Natural killer cell (primary cell): ENCODE measurements at regions not wholly inside any gene's neighbourhood (a gene's known extent, or its start where the extent isn't known, plus 50 kb on each side); places are given as distances from the start of the nearest gene placed in this dataset.

Source experiments
- ATAC-seq, 3 donors: fragments of 150-1000 bp in 2 of 3; fragments of 200-7000 bp in 1 of 3; cut with Tn5 transposase; 1 replicate in 1 of 3; 2 replicates in 2 of 3; pipeline ENCODE4 v1.10.0; 2021; ENCODE audit warnings: mild to moderate bottlenecking in 2 of 3, moderate library complexity in 2 of 3
- DNase-seq, 2 donors: peaks; one replicate each; pipeline versions ENCODE4 v3.0.0 to v3.0.0-alpha.2; 2013 to 2021; ENCODE audit warnings: mixed read lengths in 1 of 2
- H3K27ac ChIP-seq: one replicate; pipeline ENCODE4 v1.5.1; 2013; ENCODE audit warnings: mild to moderate bottlenecking, low read length
- H3K27me3 ChIP-seq: one replicate; pipeline ENCODE4 v1.6.1; 2013; ENCODE audit warnings: low read length; ENCODE audit not compliant: control insufficient read depth, insufficient read depth
- H3K36me3 ChIP-seq: one replicate; pipeline ENCODE4 v1.6.1; 2013; ENCODE audit warnings: low read length; ENCODE audit not compliant: control insufficient read depth, insufficient read depth
- H3K4me1 ChIP-seq: one replicate; pipeline ENCODE4 v1.6.1; 2013; ENCODE audit warnings: low read length; ENCODE audit not compliant: control insufficient read depth, insufficient read depth
- H3K4me3 ChIP-seq: one replicate; pipeline ENCODE4 v1.5.1; 2013; ENCODE audit warnings: low read length
- H3K9me3 ChIP-seq: one replicate; pipeline ENCODE4 v1.6.1; 2013; ENCODE audit warnings: low read length; ENCODE audit not compliant: control insufficient read depth, insufficient read depth
- H3K27ac Mint-ChIP-seq, 2 donors: one replicate each; pipeline ENCODE4 v1.8.0; 2022; ENCODE audit warnings: mild to moderate bottlenecking in 2 of 2, mixed read lengths in 2 of 2, moderate library complexity in 1 of 2
- H3K27me3 Mint-ChIP-seq, 2 donors: one replicate each; pipeline ENCODE4 v1.8.0; 2022; ENCODE audit warnings: low read depth in 2 of 2, mixed read lengths in 2 of 2
- H3K36me3 Mint-ChIP-seq: one replicate; pipeline ENCODE4 v1.8.0; 2022; ENCODE audit warnings: mixed read lengths
- H3K4me1 Mint-ChIP-seq, 2 donors: one replicate each; pipeline ENCODE4 v1.8.0; 2022; ENCODE audit warnings: mixed read lengths in 2 of 2
- H3K4me3 Mint-ChIP-seq: one replicate; pipeline ENCODE4 v1.8.0; 2022; ENCODE audit warnings: mild to moderate bottlenecking, moderate library complexity, mixed read lengths
- H3K9me3 Mint-ChIP-seq, 2 donors: one replicate each; pipeline ENCODE4 v1.8.0; 2022; ENCODE audit warnings: mixed read lengths in 2 of 2
- CTCF ChIP-seq: fragments of 200-600 bp; IDR thresholded peaks from one replicate; pipeline ENCODE4 v1.8.0; 2022; ENCODE audit warnings: antibody characterized with exemption
- WGBS: methylation state at CpG from one replicate; pipeline ENCODE4 v1.1.7; 2013; ENCODE audit warnings: missing lambda C conversion rate; ENCODE audit not compliant: insufficient coverage; 5-methylcytosine and 5-hydroxymethylcytosine counted together
- intact Hi-C: fragments of 100-400 bp; cut with micrococcal nuclease; formaldehyde crosslinking; loops from one replicate; pipeline ENCODE4 v1.14.2; 2022

GRCh38 chr13:106286811-106287210, 248.7 kb downstream of the EFNB2 start:
- no peaks in the 10 kb centered on the region for H3K9me3 Mint-ChIP-seq

DNA sequence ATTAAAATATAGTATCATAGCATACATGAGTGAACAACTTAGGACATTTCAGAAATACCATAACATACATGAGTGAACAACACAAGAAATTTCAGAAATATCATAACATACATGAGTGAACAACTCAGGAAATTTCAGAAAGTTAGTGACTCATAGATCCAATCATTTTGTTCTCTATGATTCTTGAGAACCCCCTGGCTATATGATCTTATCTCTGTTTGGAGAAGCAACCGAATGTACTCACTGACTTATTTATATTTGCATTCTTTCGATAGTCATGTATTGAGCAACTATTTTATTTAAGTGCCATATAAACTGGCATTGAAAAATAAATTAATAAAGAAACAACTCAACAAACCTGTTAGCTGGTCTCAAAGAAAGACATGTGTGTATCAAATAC, 251.1 kb downstream of the EFNB2 start:
- no peaks in the 10 kb centered on the region for H3K4me1 Mint-ChIP-seq
- H3K27ac Mint-ChIP-seq, result no peak overlapping the region
- H3K9me3 Mint-ChIP-seq, result no peaks in the 10 kb centered on the region
- intact Hi-C loops, result no loop called here
- Histone ChIP-seq H3K4me3 (no peak overlapping the region), H3K27me3 (no peaks in the 10 kb centered on the region), H3K36me3 (no peaks in the 10 kb centered on the region), H3K9me3 (peaks cover 2% of the 10 kb centered on the region), H3K4me1 (no peaks in the 10 kb centered on the region), H3K27ac (no peak overlapping the region)
- no peak overlapping the region for H3K4me3 Mint-ChIP-seq
- H3K27me3 Mint-ChIP-seq, result no peaks in the 10 kb centered on the region
- ATAC-seq (no peak), DNase-seq (no peak)
- WGBS, result 100% methylated on average over 1 of the region's 2 CpGs
- no peaks in the 10 kb centered on the region for H3K36me3 Mint-ChIP-seq
- TF ChIP-seq CTCF, result no peak

More at GRCh38 chr13:106286811-106287210, 248.7 kb downstream of the EFNB2 start:
- no peaks in the 10 kb centered on the region for H3K36me3 ChIP-seq
- H3K4me3 ChIP-seq, result no peak overlapping the region
- Mint-ChIP-seq H3K36me3 (no peaks in the 10 kb centered on the region), H3K4me3 (no peak overlapping the region), H3K27me3 (no peaks in the 10 kb centered on the region), H3K27ac (no peak overlapping the region), H3K4me1 (no peaks in the 10 kb centered on the region)
- ATAC-seq (no peak), DNase-seq (no peak)
- H3K27me3 ChIP-seq, result no peaks in the 10 kb centered on the region
- no peak overlapping the region for H3K27ac ChIP-seq
- intact Hi-C loops, result no loop called here
- 57% methylated on average over 3 of the region's 3 CpGs for WGBS
- peaks cover 2% of the 10 kb centered on the region for H3K9me3 ChIP-seq
- no peak for TF ChIP-seq CTCF
- H3K4me1 ChIP-seq, result no peaks in the 10 kb centered on the region

- H3K36me3 ChIP-seq, result no peaks in the 10 kb centered on the region
- no peaks in the 10 kb centered on the region for H3K36me3 Mint-ChIP-seq
- no peaks in the 10 kb centered on the region for H3K9me3 ChIP-seq
- H3K4me3 Mint-ChIP-seq, result no peak overlapping the region
- DNase-seq, result no peak
- no peaks in the 10 kb centered on the region for H3K9me3 Mint-ChIP-seq
- over 99% methylated on average over 6 of the region's 9 CpGs for WGBS
- intact Hi-C loops, result no loop called here
- no peak overlapping the region for H3K4me3 ChIP-seq
- no peaks in the 10 kb centered on the region for H3K4me1 ChIP-seq
- no peak for TF ChIP-seq CTCF
- ATAC-seq, result no peak
- H3K27ac ChIP-seq, result no peak overlapping the region
- H3K27me3 ChIP-seq, result no peaks in the 10 kb centered on the region
- no peak overlapping the region for H3K27ac Mint-ChIP-seq
- no peaks in the 10 kb centered on the region for H3K4me1 Mint-ChIP-seq
- no peaks in the 10 kb centered on the region for H3K27me3 Mint-ChIP-seq
Measured at GRCh38 chr13:106281426-106281825, 254.0 kb downstream of the EFNB2 start.

DNA sequence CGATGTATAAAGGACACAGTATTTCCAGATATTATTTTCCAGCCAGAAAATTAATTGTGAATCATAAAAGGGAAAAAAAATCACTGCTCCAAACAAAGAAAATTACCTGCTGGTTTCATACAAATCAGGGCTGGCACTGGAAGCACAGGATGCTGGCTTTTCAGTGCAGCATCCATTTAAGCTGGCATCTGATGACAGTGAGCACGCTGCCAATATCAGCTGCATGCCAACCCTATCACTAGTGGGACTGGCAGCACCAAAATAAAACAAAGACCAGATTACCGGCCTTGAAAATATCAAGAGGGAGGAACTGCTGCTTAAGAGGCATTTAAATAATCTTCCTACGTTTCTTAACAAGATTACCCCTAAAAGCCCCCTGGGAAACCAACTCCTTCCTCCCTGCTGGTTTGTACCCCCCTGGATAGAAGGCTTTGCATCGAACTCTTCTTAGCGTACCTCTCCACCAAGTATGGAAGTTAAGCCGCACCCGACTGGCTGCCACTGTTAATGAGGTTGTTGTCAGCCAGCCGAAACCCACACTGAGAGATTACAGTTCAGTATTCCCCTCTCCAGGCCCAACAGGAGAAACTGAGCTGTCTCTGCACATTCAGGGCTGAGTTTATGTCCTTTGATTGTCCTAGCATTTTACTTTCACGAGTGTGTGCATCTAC, 257.8 kb downstream of the EFNB2 start:
- H3K4me3 Mint-ChIP-seq, result no peak overlapping the region
- intact Hi-C loops, result no loop called here
- WGBS, result 90% methylated on average over 8 of the region's 10 CpGs

More for the DNA sequence above, 257.8 kb downstream of the EFNB2 start:
- H3K27ac Mint-ChIP-seq, result no peak overlapping the region
- Histone ChIP-seq H3K4me3 (no peak overlapping the region), H3K9me3 (no peaks in the 10 kb centered on the region), H3K27me3 (no peaks in the 10 kb centered on the region), H3K27ac (no peak overlapping the region), H3K36me3 (no peaks in the 10 kb centered on the region), H3K4me1 (no peaks in the 10 kb centered on the region)
- H3K27me3 Mint-ChIP-seq, result no peaks in the 10 kb centered on the region
- peaks cover 8 to 9% of the 10 kb centered on the region in 2 donors for H3K4me1 Mint-ChIP-seq
- DNase-seq (no peak), ATAC-seq (no peak)
- no peaks in the 10 kb centered on the region for H3K9me3 Mint-ChIP-seq
- H3K36me3 Mint-ChIP-seq, result no peaks in the 10 kb centered on the region
- TF ChIP-seq CTCF, result no peak
